Umbilical cord (tissue), 1 donor: ENCODE measurements at regions not wholly inside any gene's neighbourhood (a gene's known extent, or its start where the extent isn't known, plus 50 kb on each side); places are given as distances from the start of the nearest gene placed in this dataset.
"Not testable (repeated sequence)": the region's sequence is repeated elsewhere in the genome, so short reads cannot be mapped to it uniquely, and the experiment has no call there.

ENCODE experiments used
- DNase-seq: peaks from one replicate; pipeline ENCODE4 v3.0.0-alpha.2; 2015; ENCODE audit warnings: low spot score

DNA sequence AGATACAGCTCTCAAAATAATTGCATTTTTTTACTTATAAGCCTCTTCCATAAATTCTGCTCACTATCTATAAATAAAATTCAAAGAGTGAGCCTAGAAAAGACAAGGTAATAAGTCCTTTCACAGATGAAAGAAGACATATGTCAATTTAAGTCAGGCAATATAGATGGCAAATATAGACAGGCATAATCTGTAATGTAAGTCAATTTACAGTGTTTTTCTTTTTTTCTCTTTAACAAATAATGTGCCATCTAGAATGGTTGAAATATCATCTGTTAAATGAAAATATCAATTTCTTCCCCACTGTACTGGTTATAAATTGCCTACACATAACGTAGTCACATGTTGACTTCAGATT lies 1409.2 kb upstream of the GOT2 start:
- DNase-seq: no peak

DNA sequence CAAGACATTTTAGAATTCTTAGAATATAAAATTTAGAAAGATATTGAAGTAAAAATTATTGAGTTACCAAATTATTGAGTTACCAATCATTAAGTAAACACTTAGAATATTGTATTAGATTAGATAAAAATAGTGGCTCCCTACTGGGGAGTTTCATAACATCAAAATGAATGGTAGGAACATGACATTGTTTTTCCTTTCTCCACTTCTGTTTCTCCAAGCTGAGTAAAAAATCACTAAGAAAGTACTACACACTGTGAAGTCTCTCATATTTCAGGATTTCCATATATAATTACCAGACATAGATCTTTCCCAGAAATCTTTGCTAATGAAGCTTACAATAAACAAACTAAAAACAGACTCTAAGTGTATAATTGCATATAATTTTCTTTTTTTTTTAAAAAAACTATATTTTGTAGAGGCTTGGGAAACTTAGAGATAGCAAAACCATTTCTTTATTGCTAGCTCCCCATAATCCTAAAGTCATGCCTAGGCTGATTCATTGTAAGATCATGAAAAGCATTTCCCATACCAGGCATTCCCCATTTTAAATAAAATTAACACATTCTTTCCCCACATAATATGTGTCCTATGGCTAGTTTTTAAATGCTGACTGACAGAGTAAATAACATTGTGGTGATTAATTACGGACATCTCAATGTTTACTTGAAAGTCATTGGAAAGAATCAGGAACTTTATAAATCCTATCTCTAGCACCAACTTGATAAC lies 1408.7 kb upstream of the GOT2 start:
- DNase-seq: peak; percentile 12

DNA sequence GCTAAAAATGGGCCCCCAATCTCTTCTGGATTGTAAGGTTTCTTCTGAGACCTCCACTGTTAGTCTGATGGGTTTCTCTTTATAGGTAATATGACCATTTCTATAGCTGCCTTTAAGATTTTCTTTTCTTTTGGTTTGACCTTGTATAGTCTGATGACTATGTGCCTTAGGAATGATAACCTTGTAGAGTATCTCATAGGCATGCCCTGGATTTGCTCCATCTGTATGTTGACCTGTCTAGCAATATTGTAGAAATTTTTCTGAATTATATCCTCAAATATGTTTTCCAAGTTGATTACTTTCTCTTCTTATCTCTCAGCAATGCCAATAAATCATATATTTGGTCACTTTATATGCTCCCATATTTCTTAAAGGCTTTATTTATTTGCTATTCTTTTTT lies 1403.8 kb upstream of the GOT2 start:
- no peak for DNase-seq

DNA sequence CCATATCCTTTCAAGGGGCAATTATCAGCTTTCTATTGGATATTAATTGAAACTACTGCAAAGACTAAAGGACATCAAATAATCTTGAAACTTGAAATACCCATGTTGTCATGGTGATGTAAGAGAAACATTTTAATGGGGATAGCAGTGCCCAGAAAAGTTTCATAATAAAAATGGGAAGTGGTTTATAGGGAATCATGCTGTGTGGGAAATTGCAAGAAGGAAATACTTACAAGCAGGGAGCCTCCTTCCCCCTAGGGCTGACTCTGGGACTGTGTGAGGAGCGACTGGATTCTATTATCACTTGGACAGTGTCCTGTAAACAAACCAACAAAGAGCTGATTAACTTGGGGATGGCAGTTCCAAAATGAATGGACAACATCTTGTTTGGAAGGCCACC lies 1393.1 kb upstream of the GOT2 start:
- no peak for DNase-seq

DNA sequence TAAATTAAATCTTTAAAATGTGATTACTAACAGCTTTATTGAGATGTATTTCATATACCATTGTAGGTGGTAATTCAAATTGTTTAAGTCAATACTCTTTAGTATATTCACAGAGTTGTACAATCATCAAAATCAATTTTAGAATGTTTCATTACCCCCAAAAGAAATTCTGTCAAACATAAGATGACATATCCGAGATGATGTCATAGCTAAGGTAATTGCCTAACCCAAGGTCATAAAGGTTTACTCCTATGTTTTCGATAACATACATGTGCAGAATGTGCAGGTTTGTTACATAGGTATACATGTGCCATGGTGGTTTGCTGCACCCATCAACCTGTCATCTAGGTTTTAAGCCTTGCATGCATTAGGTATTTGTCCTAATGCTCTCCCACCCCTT lies 1392.0 kb upstream of the GOT2 start:
- DNase-seq: not testable (repeated sequence)

DNA sequence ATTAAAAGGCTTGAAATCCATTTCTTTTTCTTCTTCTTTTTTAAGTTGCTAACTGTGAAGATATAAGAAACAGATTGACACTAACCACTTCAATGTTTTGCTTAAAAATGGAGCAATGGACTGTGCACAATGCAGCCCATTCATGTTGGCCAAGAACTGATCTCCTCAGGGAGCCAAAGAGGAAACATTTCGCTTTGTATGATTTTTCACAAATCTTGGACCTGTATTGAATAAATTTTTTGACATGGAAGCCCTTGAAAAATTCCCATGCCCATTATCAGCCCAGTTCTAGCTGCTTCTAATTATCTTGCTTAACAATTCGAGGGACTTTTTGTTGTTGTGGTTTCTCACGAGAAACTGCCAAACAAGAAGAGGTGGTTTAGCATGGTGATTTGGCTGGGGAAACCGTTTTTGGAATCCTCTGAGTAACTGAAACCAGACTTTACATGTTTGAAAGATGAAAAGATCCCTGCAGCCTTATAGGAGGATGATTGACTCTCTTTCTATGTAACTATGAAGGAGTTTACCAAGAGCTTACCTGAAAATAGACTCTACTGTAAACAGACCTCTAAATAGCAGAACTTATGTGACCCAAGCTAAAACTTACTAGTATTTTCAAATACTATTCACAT lies 1389.4 kb upstream of the GOT2 start:
- no peak for DNase-seq

DNA sequence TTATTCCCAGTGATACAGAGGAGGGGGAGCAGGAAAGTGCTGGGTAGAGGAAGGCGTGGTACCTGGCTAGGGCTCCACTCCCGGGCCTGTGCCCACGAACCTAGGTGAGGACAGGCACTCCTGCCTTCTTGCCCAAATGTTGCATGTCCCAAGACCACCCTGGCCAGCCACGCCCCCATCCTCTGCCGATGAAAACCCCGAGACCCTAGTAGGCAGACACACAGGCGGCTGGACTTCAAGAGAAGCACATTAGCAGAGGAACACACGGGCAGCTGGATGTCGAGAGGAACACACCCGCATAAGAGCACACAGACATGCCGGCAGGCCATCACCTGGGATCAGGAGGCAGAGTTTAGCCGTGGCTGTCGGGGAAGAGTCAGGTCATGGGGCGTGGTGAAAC lies 1386.5 kb upstream of the GOT2 start:
- no peak for DNase-seq

DNA sequence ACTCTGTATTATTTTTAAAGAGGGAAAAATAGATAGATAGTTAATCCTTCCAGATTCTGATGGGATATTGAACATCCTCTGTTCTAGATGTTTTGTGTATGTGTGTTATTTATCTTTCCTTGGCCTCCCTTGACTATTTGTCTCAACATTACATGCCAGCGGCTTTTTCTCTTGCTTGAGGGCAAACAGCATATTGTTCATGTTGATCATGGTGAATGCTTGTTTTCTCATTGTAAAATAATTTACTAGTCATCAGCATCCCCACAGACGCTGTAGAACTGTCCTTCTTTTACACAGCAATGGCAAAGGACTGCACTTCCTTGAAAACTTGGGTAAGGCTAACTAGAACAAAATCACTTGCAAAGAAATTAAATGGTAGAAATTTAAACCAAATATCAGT lies 1376.4 kb upstream of the GOT2 start:
- no peak for DNase-seq

DNA sequence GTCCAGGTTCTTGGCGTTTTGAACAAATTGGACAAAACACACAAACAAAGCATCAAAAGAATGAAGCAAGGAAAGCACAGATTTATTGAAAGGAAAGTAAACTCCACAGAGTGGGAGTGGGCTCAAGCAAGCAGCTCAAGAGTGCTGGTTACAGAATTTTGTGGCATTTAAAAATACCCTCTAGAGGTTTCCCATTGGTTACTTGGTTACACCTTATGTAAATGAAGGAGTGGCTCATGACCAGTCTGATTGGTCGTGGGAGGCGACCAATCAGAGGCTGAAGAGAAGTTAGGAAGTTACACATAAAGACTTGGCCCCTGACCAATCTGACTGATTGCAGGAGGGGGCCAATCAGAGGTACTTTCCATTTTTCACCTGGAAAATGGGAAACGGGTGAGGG lies 1373.8 kb upstream of the GOT2 start:
- no peak for DNase-seq

DNA sequence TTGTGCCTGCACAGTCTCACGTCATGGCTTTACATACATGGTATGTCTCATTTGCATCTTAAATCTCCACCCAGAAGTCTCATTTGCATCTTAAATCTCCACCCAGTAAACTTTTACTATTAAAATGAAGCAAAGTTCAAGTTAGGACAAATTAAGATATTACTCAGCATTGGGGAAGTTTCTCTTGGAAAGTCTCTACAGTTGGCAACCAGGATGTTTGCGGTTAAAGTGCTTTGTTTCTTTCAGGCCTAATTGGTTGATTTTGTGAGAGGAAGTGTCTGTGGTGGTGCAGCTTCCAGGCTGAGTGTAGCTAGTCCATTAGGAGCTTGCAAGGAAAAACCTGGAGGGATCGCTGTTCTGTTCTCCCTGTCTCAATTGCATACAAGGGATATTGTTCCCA lies 1373.3 kb upstream of the GOT2 start:
- no peak for DNase-seq

DNA sequence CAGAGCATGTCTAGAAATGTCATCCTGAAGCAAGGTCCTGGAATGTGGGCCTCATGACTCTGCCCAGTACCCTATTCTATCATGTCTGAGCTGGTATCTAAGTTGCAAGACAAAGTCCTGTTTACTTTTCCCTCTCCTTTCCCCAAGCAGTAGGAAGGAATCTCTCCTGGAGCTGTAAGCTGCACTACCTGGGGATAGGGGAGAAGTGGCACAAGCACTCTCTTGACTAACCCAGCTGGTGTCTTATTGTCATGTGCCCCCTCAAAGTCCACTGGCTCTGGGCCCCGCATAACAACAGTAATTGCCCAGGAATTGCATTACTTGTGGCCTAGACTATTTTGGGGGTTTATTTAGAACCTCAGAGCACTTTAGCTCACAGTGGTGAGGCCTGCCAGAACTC lies 1366.3 kb upstream of the GOT2 start:
- no peak for DNase-seq

DNA sequence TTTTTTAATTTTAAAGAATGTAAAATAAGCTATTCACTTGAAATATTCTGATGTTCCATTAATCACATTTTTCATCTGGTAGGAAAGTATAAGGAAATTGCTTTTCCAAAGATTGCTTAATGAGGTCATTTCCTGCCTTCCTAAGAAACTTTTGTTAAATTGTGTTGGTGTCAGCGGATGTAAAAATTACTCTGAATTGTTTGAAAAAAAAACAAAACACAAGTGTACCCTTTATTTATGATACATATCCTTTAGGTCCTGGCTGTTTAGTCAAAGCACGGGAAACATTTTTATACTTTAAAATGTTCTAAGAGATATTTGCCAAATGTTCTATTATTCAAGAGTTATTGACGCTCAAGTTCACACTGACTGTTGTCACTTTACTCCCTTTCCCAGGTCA lies 1357.4 kb upstream of the GOT2 start:
- peak; percentile 6 for DNase-seq

DNA sequence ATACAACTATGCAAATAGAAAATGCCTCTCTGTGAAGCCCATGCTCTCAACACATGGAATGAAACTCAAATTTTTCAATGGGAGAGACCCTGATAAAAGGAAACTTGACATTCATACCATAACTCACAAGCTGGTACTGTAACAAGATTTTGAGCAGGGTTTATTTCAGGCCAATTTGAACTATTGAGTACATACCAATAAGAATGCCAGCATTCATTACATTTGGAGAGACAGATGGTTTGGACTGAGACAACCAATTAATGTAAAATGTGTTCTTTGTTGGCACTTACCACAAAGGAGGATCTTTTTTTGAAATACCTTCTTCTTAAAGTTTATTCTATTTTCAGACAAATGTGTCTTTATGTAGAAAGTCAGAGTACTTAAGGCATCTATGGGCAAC lies 1357.0 kb upstream of the GOT2 start:
- no peak for DNase-seq

DNA sequence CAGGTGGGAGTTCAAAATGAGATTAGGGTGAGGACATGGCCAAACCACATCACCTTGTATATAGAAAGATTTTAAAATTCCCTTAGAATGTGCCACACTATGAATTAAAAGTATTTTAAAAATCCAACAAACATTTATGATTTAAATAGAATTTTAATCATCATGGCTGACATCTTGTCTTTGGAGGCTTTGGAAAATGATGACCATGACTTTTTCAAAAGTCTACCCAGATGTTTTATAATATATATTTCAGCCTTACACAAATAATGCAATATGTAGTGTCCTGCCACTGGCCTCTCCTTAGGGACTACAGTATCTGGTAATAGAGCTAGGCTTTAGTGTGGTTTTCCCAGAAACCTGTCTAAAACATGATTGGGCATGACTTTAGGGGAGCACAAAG lies 1353.4 kb upstream of the GOT2 start:
- no peak for DNase-seq

DNA sequence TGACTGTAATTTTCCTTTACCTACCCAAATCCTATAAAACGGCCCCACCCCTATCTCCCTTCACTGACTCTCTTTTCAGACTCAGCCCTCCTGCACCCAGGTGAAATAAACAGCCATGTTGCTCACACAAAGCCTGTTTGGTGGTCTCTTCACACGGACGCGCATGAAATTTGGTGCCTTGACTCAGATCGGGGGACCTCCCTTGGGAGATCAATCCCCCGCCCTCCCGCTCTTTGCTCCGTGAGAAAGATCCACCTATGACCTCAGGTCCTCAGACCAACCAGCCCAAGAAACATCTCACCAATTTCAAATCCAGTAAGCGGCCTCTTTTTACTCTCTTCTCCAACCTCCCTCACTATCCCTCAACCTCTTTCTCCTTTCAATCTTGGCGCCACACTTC lies 1344.7 kb upstream of the GOT2 start:
- DNase-seq: not testable (repeated sequence)

DNA sequence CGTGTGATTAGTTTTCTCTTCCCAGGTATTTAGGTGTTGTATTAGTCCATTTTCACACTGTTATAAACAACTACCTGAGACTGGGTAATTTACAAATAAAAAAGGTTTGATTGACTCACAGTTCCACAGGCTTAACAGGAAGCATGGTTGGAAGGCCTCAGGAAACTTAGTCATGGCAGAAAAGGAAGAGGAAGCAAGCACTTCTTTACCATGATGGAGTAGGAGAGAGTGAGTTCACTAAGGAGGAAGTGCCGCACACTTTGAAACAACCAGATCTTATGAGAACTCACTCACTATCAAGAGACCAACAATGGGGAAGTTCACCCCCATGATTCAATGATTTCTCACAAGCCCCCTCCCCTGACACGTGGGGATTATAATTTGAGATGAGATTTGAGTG lies 1343.7 kb upstream of the GOT2 start:
- DNase-seq: no peak

DNA sequence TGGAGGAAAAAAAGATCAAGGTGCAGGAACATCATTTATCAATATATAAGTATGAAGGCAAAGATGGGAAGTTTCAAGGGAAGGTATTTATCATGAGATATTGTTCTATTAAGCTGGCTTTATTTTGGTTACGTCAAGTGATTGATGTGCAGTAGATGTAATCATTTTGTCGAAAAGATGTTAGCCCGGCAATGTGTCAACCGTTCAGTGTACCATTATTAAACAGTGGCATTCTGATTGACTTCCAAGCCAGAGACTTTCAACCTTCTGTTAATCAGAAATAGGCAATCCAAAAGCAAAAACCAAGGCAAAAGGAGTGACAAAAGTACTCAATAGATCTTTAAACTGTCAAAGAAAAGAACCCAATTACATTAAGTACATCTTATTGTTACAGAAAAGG lies 1340.3 kb upstream of the GOT2 start:
- DNase-seq: no peak

DNA sequence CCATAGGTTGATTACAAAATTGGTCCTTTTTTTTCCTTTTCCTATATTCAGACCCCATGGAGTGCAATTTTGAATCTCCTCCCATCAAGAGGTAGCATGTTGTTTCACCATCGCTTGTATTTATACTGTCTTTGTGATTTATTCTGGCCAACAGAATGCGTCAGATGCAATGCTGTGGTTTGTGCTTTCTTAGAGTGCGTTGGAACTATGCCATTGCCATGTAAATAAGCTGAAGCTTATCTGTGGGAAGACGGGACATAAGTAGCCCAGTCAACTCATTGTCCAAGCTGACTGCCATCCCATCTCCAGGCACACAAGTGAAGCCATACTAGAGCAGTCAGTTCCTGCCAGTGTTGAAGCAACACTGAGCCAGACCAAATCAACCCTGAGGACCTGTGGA lies 1339.3 kb upstream of the GOT2 start:
- no peak for DNase-seq

DNA sequence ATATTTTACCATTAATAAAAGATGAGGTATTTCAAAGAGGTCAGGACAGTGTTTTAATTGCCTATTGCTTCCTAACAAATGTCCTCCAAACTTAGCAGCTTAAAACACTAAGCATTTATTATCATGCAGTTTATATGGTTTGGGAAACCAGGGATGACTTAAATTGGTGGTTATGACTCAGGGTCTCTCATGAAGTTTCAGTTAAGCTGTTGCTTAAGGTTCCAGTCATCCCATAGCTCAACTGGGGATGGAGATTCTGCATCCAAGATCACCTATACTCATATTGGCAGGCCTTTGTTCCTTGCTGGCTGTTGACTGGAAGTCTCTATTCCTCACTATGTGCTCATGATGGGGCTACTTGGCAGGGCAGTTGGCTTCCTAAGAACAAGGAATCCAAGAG lies 1329.9 kb upstream of the GOT2 start:
- DNase-seq: no peak

DNA sequence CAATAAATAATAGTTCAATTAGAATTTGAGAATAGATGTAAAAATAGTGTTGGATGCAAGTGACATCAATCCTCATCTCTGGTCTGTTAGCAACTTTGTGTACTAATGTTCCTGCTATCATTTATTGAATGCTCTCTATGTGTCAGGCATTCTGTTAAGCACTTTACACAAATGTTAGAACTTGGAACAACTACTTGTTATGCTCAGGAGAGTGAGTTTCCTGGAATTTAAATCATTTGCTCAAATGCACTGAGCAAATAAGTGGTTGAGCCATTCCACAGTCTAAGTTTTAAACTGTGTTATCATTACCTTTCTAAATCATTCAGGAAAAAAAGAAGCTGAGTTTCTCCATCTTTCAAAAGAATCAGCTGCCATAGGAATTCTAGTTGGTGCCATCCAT lies 1327.3 kb upstream of the GOT2 start:
- no peak for DNase-seq

DNA sequence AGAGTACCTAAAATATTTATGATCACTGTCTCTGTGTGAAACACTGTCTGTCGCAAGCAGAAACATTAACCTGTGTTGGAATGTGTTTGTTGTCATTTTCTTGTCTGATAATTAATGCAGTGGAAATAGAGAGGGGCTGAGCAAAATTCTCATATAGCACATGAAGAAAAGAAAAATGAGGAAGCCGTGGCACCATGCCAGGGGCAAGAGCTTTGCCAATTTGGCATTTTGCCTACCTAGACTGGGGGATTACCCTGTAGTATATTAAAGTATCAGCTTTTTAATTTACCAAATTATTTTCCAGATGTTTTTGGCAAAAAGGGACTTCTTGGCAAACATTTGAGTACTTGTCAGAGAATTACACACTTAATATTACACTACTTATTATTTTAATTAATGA lies 1326.6 kb upstream of the GOT2 start:
- DNase-seq: no peak

DNA sequence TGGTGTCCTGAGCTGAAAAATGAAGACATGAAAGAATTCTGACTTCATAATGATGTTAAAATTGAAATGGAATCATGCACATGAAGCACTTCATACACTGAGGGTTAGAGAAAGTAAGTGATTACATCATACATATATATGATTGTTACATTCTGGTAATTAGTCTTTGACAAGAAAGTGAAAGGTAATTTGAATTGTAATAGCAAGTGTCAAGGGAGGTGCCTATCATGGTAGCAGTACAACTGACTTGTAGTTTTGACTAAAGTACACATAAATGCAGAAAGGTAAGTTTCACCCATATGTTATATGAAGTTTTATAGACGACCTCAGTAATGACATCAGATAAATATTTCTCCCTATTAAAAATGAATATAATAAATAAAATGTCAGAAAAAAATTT lies 1325.0 kb upstream of the GOT2 start:
- no peak for DNase-seq

DNA sequence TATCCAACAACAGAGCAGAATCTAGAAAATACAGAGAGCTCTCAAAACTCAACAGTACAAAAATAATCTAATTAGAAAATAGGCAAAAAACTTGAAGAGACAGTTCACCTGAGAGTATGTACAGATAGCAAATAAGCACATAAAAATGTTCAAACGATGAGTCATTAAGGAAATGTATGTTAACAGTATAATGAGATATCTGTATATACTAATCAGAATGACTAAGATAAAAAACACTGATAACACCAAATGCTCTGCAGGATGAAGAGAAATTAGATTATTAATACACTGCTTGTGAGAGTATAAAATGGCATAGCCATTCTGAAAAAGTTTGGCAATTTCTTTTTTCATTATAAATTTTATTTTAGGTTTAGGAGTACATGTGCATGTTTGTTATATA lies 1307.6 kb upstream of the GOT2 start:
- no peak for DNase-seq

DNA sequence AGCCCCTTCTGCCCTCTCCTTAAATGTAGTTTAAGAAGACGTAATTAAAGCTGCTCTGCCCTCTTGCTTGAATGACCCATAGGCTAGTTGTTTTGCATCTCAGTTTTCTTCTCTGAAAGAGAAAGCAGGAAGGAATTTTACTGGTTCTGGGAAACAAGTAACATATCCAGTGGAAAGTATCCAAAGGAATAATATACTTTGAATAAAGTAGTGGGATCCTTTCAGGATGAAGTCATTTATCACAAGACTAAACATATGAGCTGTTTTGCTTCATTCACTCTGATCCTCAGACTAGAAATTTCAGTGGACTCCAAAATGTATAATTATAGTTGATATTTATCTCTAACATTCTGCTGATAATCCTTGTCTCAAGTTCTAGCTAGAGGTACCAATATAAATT lies 1297.6 kb upstream of the GOT2 start:
- peak; percentile 47 for DNase-seq
